Fibroblast of the aortic adventitia (primary cell): ENCODE measurements at regions not wholly inside any gene's neighbourhood (a gene's known extent, or its start where the extent isn't known, plus 50 kb on each side); places are given as distances from the start of the nearest gene placed in this dataset.
A peak's percentile ranks its signal among the peaks of the same experiment; 100 is the strongest.
"Not testable (repeated sequence)": the region's sequence is repeated elsewhere in the genome, so short reads cannot be mapped to it uniquely, and the experiment has no call there.

Experiments
- DNase-seq: peaks from one replicate; pipeline ENCODE4 v3.0.0-alpha.2; 2010; ENCODE audit warnings: low read depth
- H3K4me3 ChIP-seq: 2 replicates; pipeline ENCODE4 v1.5.1; 2011; ENCODE audit warnings: low read depth, mild to moderate bottlenecking, control low read depth, low read length, moderate library complexity
- CTCF ChIP-seq: IDR thresholded peaks from 2 replicates; pipeline ENCODE4 v1.5.1; 2011; ENCODE audit warnings: mild to moderate bottlenecking, low read length, control low read depth, inconsistent platforms; ENCODE audit not compliant: insufficient read depth

GRCh38 chr2:144759746-144760145 lies 239.8 kb upstream of the ZEB2 start:
- no peak overlapping the region for H3K4me3 ChIP-seq
- no peak for TF ChIP-seq CTCF
- no peak for DNase-seq

GRCh38 chr2:144758196-144758595 lies 238.3 kb upstream of the ZEB2 start:
- not testable (repeated sequence) for H3K4me3 ChIP-seq, DNase-seq

- TF ChIP-seq CTCF: no peak
- DNase-seq: peak; percentile 43
- no peak overlapping the region for H3K4me3 ChIP-seq
Observed at GRCh38 chr2:144753416-144753815, 233.5 kb upstream of the ZEB2 start.

GRCh38 chr2:144751142-144751905 lies 231.4 kb upstream of the ZEB2 start:
- DNase-seq: no peak
- TF ChIP-seq CTCF: no peak
- no peak overlapping the region for H3K4me3 ChIP-seq

DNA sequence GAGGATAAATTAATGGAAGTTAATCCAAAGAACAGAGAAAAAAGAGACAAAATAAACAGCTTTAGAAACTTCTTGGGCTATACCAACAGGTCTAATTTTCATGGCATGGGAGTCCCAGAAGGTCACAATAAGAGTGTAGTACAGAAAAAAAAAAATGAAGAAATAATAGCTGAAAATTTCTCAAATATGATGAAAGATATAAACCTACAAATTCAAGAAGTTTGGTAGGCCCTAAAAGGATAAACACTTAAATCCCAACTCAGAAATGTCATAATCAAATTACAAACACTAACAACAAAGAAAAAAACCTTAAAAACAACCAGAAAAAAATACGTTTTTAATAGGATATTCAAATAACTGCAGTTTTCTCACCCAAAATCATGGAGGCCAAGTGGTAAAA lies 229.3 kb upstream of the ZEB2 start:
- DNase-seq: no peak
- no peak overlapping the region for H3K4me3 ChIP-seq
- no peak for TF ChIP-seq CTCF

- no peak for TF ChIP-seq CTCF
- H3K4me3 ChIP-seq: no peak overlapping the region
- DNase-seq: no peak
Observed at GRCh38 chr2:144748443-144748842, 228.5 kb upstream of the ZEB2 start.

GRCh38 chr2:144747571-144747970 lies 227.7 kb upstream of the ZEB2 start:
- no peak for TF ChIP-seq CTCF
- no peak overlapping the region for H3K4me3 ChIP-seq
- no peak for DNase-seq
